ENCODE measurements at regions not wholly inside any gene's neighbourhood (a gene's known extent, or its start where the extent isn't known, plus 50 kb on each side); places are given as distances from the start of the nearest gene placed in this dataset.

DNA sequence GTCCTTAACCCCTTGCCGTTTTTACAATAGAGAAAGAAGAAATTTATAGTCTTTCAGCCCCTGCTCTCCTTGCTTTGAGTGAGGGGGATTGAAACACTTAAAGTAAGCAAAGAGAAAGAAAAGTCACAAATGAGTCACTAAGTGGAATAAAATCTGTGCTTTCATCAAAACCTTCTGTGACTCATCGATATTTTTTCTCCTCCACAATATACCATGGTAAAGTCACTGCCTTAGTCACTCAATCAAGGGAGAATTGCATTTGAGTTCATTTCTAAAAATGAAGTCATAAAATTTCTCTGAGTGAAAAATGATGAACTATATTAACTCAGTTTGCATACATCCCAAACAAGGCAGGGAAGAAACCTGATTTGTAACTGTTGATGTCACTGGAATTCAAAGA lies 470.3 kb downstream of the FOXG1 start:
- TF ChIP-seq, protein P1, sequence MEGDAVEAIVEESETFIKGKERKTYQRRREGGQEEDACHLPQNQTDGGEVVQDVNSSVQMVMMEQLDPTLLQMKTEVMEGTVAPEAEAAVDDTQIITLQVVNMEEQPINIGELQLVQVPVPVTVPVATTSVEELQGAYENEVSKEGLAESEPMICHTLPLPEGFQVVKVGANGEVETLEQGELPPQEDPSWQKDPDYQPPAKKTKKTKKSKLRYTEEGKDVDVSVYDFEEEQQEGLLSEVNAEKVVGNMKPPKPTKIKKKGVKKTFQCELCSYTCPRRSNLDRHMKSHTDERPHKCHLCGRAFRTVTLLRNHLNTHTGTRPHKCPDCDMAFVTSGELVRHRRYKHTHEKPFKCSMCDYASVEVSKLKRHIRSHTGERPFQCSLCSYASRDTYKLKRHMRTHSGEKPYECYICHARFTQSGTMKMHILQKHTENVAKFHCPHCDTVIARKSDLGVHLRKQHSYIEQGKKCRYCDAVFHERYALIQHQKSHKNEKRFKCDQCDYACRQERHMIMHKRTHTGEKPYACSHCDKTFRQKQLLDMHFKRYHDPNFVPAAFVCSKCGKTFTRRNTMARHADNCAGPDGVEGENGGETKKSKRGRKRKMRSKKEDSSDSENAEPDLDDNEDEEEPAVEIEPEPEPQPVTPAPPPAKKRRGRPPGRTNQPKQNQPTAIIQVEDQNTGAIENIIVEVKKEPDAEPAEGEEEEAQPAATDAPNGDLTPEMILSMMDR (IDR thresholded peaks at IDR 0.05): no peak
- TF ChIP-seq EP300 (IDR thresholded peaks at IDR 0.05): no peak
